ENCODE measurements at regions not wholly inside any gene's neighbourhood (a gene's known extent, or its start where the extent isn't known, plus 50 kb on each side); places are given as distances from the start of the nearest gene placed in this dataset.
A peak's percentile ranks its signal among the peaks of the same experiment; 100 is the strongest.

- peak; percentile 40 for DNase-seq (ENCODE audit: low read depth)
Measured at GRCh38 chr11:116294630-116295029, 478.2 kb downstream of the BUD13 start.

GRCh38 chr11:116287866-116288265, 484.9 kb downstream of the BUD13 start:
- no peak for DNase-seq (ENCODE audit: low read depth)

GRCh38 chr11:116285026-116285425, 487.8 kb downstream of the BUD13 start:
- DNase-seq (ENCODE audit: low read depth): no peak

GRCh38 chr11:116283300-116283699, 489.5 kb downstream of the BUD13 start:
- no peak for DNase-seq (ENCODE audit: low read depth)

- DNase-seq (ENCODE audit: low read depth): no peak
Measured at GRCh38 chr11:116282481-116282880, 490.3 kb downstream of the BUD13 start.

- DNase-seq (ENCODE audit: low read depth): no peak
Measured at GRCh38 chr11:116281173-116282160, 491.3 kb downstream of the BUD13 start.

GRCh38 chr11:116279511-116279910, 493.3 kb downstream of the BUD13 start:
- DNase-seq (ENCODE audit: low read depth): no peak

GRCh38 chr11:116278076-116278475, 494.7 kb downstream of the BUD13 start:
- DNase-seq (ENCODE audit: low read depth): no peak

- peak; percentile 25 for DNase-seq (ENCODE audit: low read depth)
Measured at GRCh38 chr11:116276051-116277044, 496.4 kb downstream of the BUD13 start.

GRCh38 chr11:116275635-116276034, 497.2 kb downstream of the BUD13 start:
- DNase-seq (ENCODE audit: low read depth): no peak

- DNase-seq (ENCODE audit: low read depth): no peak
Measured at GRCh38 chr11:116274521-116274920, 498.3 kb downstream of the BUD13 start.

- DNase-seq (ENCODE audit: low read depth): no peak
Measured at GRCh38 chr11:116272181-116272789, 500.5 kb downstream of the BUD13 start.

GRCh38 chr11:116271479-116271878, 501.3 kb downstream of the BUD13 start:
- no peak for DNase-seq (ENCODE audit: low read depth)

- no peak for DNase-seq (ENCODE audit: low read depth)
Measured at GRCh38 chr11:116267146-116267545, 505.6 kb downstream of the BUD13 start.

- no peak for DNase-seq (ENCODE audit: low read depth)
Measured at GRCh38 chr11:116263770-116264169, 509.0 kb downstream of the BUD13 start.

- DNase-seq (ENCODE audit: low read depth): no peak
Measured at GRCh38 chr11:116263019-116263418, 509.8 kb downstream of the BUD13 start.

- DNase-seq (ENCODE audit: low read depth): no peak
Measured at GRCh38 chr11:116262370-116262769, 510.4 kb downstream of the BUD13 start.

- DNase-seq (ENCODE audit: low read depth): no peak
Measured at GRCh38 chr11:116261606-116262005, 511.2 kb downstream of the BUD13 start.

GRCh38 chr11:116258821-116259220, 514.0 kb downstream of the BUD13 start:
- DNase-seq (ENCODE audit: low read depth): no peak

- no peak for DNase-seq (ENCODE audit: low read depth)
Measured at GRCh38 chr11:116257883-116258282, 514.9 kb downstream of the BUD13 start.

GRCh38 chr11:116257092-116257491, 515.7 kb downstream of the BUD13 start:
- DNase-seq (ENCODE audit: low read depth): no peak

- no peak for DNase-seq (ENCODE audit: low read depth)
Measured at GRCh38 chr11:116256215-116256614, 516.6 kb downstream of the BUD13 start.

Data from iris pigment epithelial cell (primary cell).